Anterior cingulate cortex (tissue), 58 donors: ENCODE measurements at regions not wholly inside any gene's neighbourhood (a gene's known extent, or its start where the extent isn't known, plus 50 kb on each side); places are given as distances from the start of the nearest gene placed in this dataset.

Experiments
- DNase-seq, 58 donors: peaks; one replicate each; lab custom pipeline; 2025; lab: John Stamatoyannopoulos, UW

- no peak for DNase-seq
These were observed 77.9 kb upstream of the ARHGEF3 start for GRCh38 chr3:56879436-56880215.

GRCh38 chr3:56878074-56878473 lies 76.3 kb upstream of the ARHGEF3 start:
- DNase-seq, result peak in 25 of 58 donors; percentile 1 to 66 (median 14)

- DNase-seq, result no peak
These were observed 75.2 kb upstream of the ARHGEF3 start for GRCh38 chr3:56876916-56877315.

- DNase-seq, result no peak
These were observed 72.5 kb upstream of the ARHGEF3 start for GRCh38 chr3:56874269-56874668.

GRCh38 chr3:56870436-56870835 lies 68.7 kb upstream of the ARHGEF3 start:
- DNase-seq, result no peak

GRCh38 chr3:56869157-56869889 lies 67.6 kb upstream of the ARHGEF3 start:
- DNase-seq, result no peak

- no peak for DNase-seq
These were observed 67.0 kb upstream of the ARHGEF3 start for GRCh38 chr3:56868706-56869105.

GRCh38 chr3:56867671-56868070 lies 65.9 kb upstream of the ARHGEF3 start:
- no peak for DNase-seq

GRCh38 chr3:56864918-56865524 lies 63.3 kb upstream of the ARHGEF3 start:
- no peak for DNase-seq

- no peak for DNase-seq
These were observed 62.3 kb upstream of the ARHGEF3 start for GRCh38 chr3:56864090-56864489.

GRCh38 chr3:56862352-56863062 lies 60.8 kb upstream of the ARHGEF3 start:
- DNase-seq, result peak in 35 of 58 donors; percentile 4 to 75 (median 35)

- DNase-seq, result no peak
These were observed 59.8 kb upstream of the ARHGEF3 start for GRCh38 chr3:56861511-56861910.

GRCh38 chr3:56860939-56861338 lies 59.2 kb upstream of the ARHGEF3 start:
- no peak for DNase-seq

GRCh38 chr3:56860351-56860750 lies 58.6 kb upstream of the ARHGEF3 start:
- DNase-seq, result no peak

- peak in 1 of 58 donors; percentile 23 for DNase-seq
These were observed 56.6 kb upstream of the ARHGEF3 start for GRCh38 chr3:56858331-56858730.

- DNase-seq, result no peak
These were observed 55.4 kb upstream of the ARHGEF3 start for GRCh38 chr3:56857178-56857577.

GRCh38 chr3:56856752-56857151 lies 55.0 kb upstream of the ARHGEF3 start:
- DNase-seq, result no peak

- DNase-seq, result peak in 41 of 58 donors; percentile 2 to 72 (median 28)
These were observed 54.2 kb upstream of the ARHGEF3 start for GRCh38 chr3:56855856-56856512.

GRCh38 chr3:56854856-56855611 lies 53.3 kb upstream of the ARHGEF3 start:
- DNase-seq, result no peak
